GM23338 (cell line): ENCODE measurements at regions not wholly inside any gene's neighbourhood (a gene's known extent, or its start where the extent isn't known, plus 50 kb on each side); places are given as distances from the start of the nearest gene placed in this dataset.

Source experiments
- ATAC-seq: fragments of 200-7000 bp; cut with Tn5 transposase; 3 replicates; pipeline ENCODE4 v1.9.1; 2020
- DNase-seq: peaks from one replicate; pipeline ENCODE4 v3.0.0-alpha.2; 2015; ENCODE audit warnings: low spot score
- H2AFZ ChIP-seq: fragments of 200-600 bp; sonication (generic); 2 replicates; pipeline ENCODE4 v1.8.0; 2016; ENCODE audit warnings: antibody characterized with exemption, mild to moderate bottlenecking, moderate library complexity
- H3F3A ChIP-seq: fragments of 200-600 bp; sonication (generic); replicated peaks from 2 replicates; pipeline ENCODE4 v1.8.0; 2017; ENCODE audit warnings: antibody characterized with exemption, mixed run types, low read depth
- H3K27ac ChIP-seq: fragments of 200-600 bp; sonication (generic); 2 replicates; pipeline ENCODE4 v1.6.1; 2016; ENCODE audit warnings: low read depth
- H3K27me3 ChIP-seq: fragments of 200-600 bp; sonication (generic); 2 replicates; pipeline ENCODE4 v1.8.0; 2016; ENCODE audit warnings: mild to moderate bottlenecking, mixed run types, moderate library complexity; ENCODE audit not compliant: insufficient read depth
- H3K36me3 ChIP-seq: fragments of 200-600 bp; sonication (generic); 2 replicates; pipeline ENCODE4 v1.8.0; 2016; ENCODE audit warnings: mild to moderate bottlenecking; ENCODE audit not compliant: insufficient read depth
- H3K4me1 ChIP-seq: fragments of 200-600 bp; sonication (generic); 2 replicates; pipeline ENCODE4 v1.8.0; 2016; ENCODE audit warnings: mild to moderate bottlenecking, moderate library complexity; ENCODE audit not compliant: insufficient read depth
- H3K4me2 ChIP-seq: fragments of 200-600 bp; sonication (generic); 2 replicates; pipeline ENCODE4 v1.7.1; 2017; ENCODE audit warnings: mixed run types
- H3K4me3 ChIP-seq: fragments of 200-600 bp; sonication (generic); 2 replicates; pipeline ENCODE4 v1.6.1; 2016; ENCODE audit warnings: mixed run types
- H3K79me2 ChIP-seq: fragments of 200-600 bp; sonication (generic); replicated peaks from 2 replicates; pipeline ENCODE4 v1.8.0; 2017; ENCODE audit warnings: mild to moderate bottlenecking; ENCODE audit not compliant: insufficient read depth
- H3K9me2 ChIP-seq: fragments of 200-600 bp; sonication (generic); 2 replicates; pipeline ENCODE4 v1.8.0; 2017; ENCODE audit not compliant: insufficient read depth
- H4K20me1 ChIP-seq: fragments of 200-600 bp; sonication (generic); replicated peaks from 2 replicates; pipeline ENCODE4 v1.8.0; 2017; ENCODE audit warnings: mild to moderate bottlenecking; ENCODE audit not compliant: insufficient read depth
- H3K27ac Mint-ChIP-seq: 2 replicates; pipeline ENCODE4 v1.8.0; 2020; ENCODE audit warnings: inconsistent platforms, mild to moderate bottlenecking, moderate library complexity, mixed read lengths
- H3K27me3 Mint-ChIP-seq: 3 replicates; pipeline ENCODE4 v1.8.0; 2022; ENCODE audit warnings: low read depth, mild to moderate bottlenecking, moderate library complexity, mixed read lengths, inconsistent platforms; ENCODE audit not compliant: insufficient read depth, poor library complexity
- H3K36me3 Mint-ChIP-seq: 3 replicates; pipeline ENCODE4 v1.8.0; 2021; ENCODE audit warnings: low read depth, mild to moderate bottlenecking, inconsistent platforms, moderate library complexity, mixed read lengths
- H3K4me1 Mint-ChIP-seq: 3 replicates; pipeline ENCODE4 v1.8.0; 2020; ENCODE audit warnings: mild to moderate bottlenecking, inconsistent platforms, mixed read lengths
- H3K4me3 Mint-ChIP-seq: 3 replicates; pipeline ENCODE4 v1.8.0; 2021; ENCODE audit warnings: moderate library complexity, mild to moderate bottlenecking, inconsistent platforms, mixed read lengths
- H3K9me3 Mint-ChIP-seq: 3 replicates; pipeline ENCODE4 v1.8.0; 2020; ENCODE audit warnings: moderate library complexity, mild to moderate bottlenecking, inconsistent platforms, mixed read lengths
- CREB1 ChIP-seq: fragments of 250-450 bp; sonication (Bioruptor Pico); IDR thresholded peaks from 2 replicates; pipeline ENCODE4 v1.5.0; 2020; ENCODE audit warnings: low read depth, mild to moderate bottlenecking, moderate library complexity
- ETS1 ChIP-seq: IDR thresholded peaks from 2 replicates; pipeline ENCODE4 v1.6.1; 2016; ENCODE audit warnings: antibody characterized with exemption
- EZH2 ChIP-seq: fragments of 200-600 bp; sonication (generic); IDR thresholded peaks from one replicate; pipeline ENCODE4 v1.8.0; 2017; ENCODE audit warnings: antibody characterized with exemption, mild to moderate bottlenecking, low read depth; ENCODE audit not compliant: unreplicated experiment
- EZH2phosphoT487 ChIP-seq: fragments of 200-600 bp; sonication (generic); IDR thresholded peaks from one replicate; pipeline ENCODE4 v1.8.1; 2018; ENCODE audit warnings: antibody characterized with exemption; ENCODE audit not compliant: unreplicated experiment
- JUNB ChIP-seq: IDR thresholded peaks from one replicate; pipeline ENCODE4 v1.6.1; 2016; ENCODE audit warnings: antibody characterized with exemption; ENCODE audit not compliant: unreplicated experiment
- NANOG ChIP-seq: IDR thresholded peaks from 2 replicates; pipeline ENCODE4 v1.6.1; 2016; ENCODE audit warnings: antibody characterized with exemption, borderline replicate concordance
- POLR2AphosphoS5 ChIP-seq: IDR thresholded peaks from 2 replicates; pipeline ENCODE4 v1.6.1; 2016; ENCODE audit warnings: antibody characterized with exemption, low read depth
- STAT1 ChIP-seq: IDR thresholded peaks from one replicate; pipeline ENCODE4 v1.6.1; 2016; ENCODE audit warnings: antibody characterized with exemption; ENCODE audit not compliant: unreplicated experiment
- ZNF114 ChIP-seq: fragments of 250-450 bp; sonication (Bioruptor Pico); IDR thresholded peaks from 2 replicates; pipeline ENCODE4 v1.5.0; 2020; ENCODE audit warnings: mild to moderate bottlenecking, moderate library complexity
- ZNF331 ChIP-seq: fragments of 250-450 bp; sonication (Bioruptor Pico); IDR thresholded peaks from 2 replicates; pipeline ENCODE4 v1.5.0; 2020; ENCODE audit warnings: low read depth, mild to moderate bottlenecking, moderate library complexity
- ZNF462 ChIP-seq: fragments of 250-450 bp; sonication (Bioruptor Pico); IDR thresholded peaks from 2 replicates; pipeline ENCODE4 v1.5.0; 2020; ENCODE audit warnings: mild to moderate bottlenecking, moderate library complexity
- TF ChIP-seq, protein P1 (sequence below), 2 experiments: fragments of 200-600 bp in 1 of 2; sonication (generic) in 1 of 2; conservative IDR thresholded peaks; 2 replicates each; pipeline versions ENCODE4 v1.5.1 to v1.6.1; 2016 to 2017; ENCODE audit warnings: antibody characterized with exemption in 2 of 2, low read depth in 2 of 2, mild to moderate bottlenecking in 2 of 2, moderate library complexity in 1 of 2
- TF ChIP-seq, protein P2 (sequence below): IDR thresholded peaks from one replicate; pipeline ENCODE4 v1.6.1; 2018; ENCODE audit warnings: antibody characterized with exemption; ENCODE audit not compliant: unreplicated experiment

- Histone ChIP-seq H3K4me1 (no peaks in the 10 kb centered on the region), H2AFZ (no peak overlapping the region), H3K27ac (no peak overlapping the region), H3K27me3 (no peaks in the 10 kb centered on the region), H3K79me2 (no peaks in the 10 kb centered on the region), H3K36me3 (no peaks in the 10 kb centered on the region), H3K4me3 (no peak overlapping the region), H3K4me2 (no peak overlapping the region), H3F3A (no peaks in the 10 kb centered on the region), H4K20me1 (no peaks in the 10 kb centered on the region), H3K9me2 (peaks cover under 1% of the 10 kb centered on the region)
- ATAC-seq = no peak
- DNase-seq = no peak
- Mint-ChIP-seq H3K27me3 (peaks cover 2% of the 10 kb centered on the region), H3K4me3 (no peak overlapping the region), H3K4me1 (no peaks in the 10 kb centered on the region), H3K27ac (no peak overlapping the region), H3K9me3 (peaks cover 15% of the 10 kb centered on the region; the same call in 2 of the 3 replicates), H3K36me3 (no peaks in the 10 kb centered on the region)
- TF ChIP-seq, protein P1, sequence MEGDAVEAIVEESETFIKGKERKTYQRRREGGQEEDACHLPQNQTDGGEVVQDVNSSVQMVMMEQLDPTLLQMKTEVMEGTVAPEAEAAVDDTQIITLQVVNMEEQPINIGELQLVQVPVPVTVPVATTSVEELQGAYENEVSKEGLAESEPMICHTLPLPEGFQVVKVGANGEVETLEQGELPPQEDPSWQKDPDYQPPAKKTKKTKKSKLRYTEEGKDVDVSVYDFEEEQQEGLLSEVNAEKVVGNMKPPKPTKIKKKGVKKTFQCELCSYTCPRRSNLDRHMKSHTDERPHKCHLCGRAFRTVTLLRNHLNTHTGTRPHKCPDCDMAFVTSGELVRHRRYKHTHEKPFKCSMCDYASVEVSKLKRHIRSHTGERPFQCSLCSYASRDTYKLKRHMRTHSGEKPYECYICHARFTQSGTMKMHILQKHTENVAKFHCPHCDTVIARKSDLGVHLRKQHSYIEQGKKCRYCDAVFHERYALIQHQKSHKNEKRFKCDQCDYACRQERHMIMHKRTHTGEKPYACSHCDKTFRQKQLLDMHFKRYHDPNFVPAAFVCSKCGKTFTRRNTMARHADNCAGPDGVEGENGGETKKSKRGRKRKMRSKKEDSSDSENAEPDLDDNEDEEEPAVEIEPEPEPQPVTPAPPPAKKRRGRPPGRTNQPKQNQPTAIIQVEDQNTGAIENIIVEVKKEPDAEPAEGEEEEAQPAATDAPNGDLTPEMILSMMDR (conservative IDR thresholded peaks at IDR 0.05; ENCODE audit: low read depth in 2 of 2) = no peak
- TF ChIP-seq CREB1 (CRISPR knock-in tag) (no peak), ZNF462 (no peak), EZH2 (no peak), ETS1 (no peak), POLR2AphosphoS5 (no peak), STAT1 (no peak), NANOG (no peak), ZNF331 (CRISPR knock-in tag) (no peak), EZH2phosphoT487 (no peak), JUNB (no peak), ZNF114 (CRISPR knock-in tag) (no peak)
- TF ChIP-seq, protein P2, sequence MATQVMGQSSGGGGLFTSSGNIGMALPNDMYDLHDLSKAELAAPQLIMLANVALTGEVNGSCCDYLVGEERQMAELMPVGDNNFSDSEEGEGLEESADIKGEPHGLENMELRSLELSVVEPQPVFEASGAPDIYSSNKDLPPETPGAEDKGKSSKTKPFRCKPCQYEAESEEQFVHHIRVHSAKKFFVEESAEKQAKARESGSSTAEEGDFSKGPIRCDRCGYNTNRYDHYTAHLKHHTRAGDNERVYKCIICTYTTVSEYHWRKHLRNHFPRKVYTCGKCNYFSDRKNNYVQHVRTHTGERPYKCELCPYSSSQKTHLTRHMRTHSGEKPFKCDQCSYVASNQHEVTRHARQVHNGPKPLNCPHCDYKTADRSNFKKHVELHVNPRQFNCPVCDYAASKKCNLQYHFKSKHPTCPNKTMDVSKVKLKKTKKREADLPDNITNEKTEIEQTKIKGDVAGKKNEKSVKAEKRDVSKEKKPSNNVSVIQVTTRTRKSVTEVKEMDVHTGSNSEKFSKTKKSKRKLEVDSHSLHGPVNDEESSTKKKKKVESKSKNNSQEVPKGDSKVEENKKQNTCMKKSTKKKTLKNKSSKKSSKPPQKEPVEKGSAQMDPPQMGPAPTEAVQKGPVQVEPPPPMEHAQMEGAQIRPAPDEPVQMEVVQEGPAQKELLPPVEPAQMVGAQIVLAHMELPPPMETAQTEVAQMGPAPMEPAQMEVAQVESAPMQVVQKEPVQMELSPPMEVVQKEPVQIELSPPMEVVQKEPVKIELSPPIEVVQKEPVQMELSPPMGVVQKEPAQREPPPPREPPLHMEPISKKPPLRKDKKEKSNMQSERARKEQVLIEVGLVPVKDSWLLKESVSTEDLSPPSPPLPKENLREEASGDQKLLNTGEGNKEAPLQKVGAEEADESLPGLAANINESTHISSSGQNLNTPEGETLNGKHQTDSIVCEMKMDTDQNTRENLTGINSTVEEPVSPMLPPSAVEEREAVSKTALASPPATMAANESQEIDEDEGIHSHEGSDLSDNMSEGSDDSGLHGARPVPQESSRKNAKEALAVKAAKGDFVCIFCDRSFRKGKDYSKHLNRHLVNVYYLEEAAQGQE = no peak
Observed at GRCh38 chr5:56755036-56755555, 60.3 kb upstream of the MAP3K1 start.
